ENCODE measurements at regions not wholly inside any gene's neighbourhood (a gene's known extent, or its start where the extent isn't known, plus 50 kb on each side); places are given as distances from the start of the nearest gene placed in this dataset.

DNA sequence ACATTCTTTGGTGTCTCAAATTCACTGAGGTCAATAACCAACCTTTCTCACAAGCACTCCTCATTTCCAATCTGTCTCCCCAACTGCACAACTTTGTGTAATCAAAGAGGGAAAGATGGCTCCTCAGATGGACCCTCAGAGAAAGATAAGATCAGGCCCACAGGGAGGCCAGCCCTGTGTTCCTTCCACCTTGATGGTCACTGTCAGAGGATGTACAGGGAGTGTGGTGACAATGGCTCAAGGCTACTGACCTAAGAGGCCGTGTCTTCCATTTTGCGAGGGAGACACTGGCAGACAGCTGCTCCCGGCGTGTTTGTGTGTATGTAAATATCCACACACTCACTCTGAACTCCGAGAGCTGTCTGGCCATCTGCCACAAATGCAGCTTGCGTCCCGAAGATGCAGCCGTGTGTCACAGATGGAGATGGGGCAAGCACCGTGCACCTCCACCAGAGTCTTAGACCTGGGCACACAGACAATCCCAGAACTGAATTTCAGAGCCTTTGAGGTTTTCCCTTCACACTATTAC lies 712.1 kb upstream of the NRP1 start:
- TF ChIP-seq CTCF (IDR thresholded peaks at IDR 0.05) (no peak), POLR2A (IDR thresholded peaks at IDR 0.05) (no peak), EP300 (IDR thresholded peaks at IDR 0.05) (no peak)

All from stomach (tissue), 4 donors.